ENCODE measurements at regions not wholly inside any gene's neighbourhood (a gene's known extent, or its start where the extent isn't known, plus 50 kb on each side); places are given as distances from the start of the nearest gene placed in this dataset.

DNA sequence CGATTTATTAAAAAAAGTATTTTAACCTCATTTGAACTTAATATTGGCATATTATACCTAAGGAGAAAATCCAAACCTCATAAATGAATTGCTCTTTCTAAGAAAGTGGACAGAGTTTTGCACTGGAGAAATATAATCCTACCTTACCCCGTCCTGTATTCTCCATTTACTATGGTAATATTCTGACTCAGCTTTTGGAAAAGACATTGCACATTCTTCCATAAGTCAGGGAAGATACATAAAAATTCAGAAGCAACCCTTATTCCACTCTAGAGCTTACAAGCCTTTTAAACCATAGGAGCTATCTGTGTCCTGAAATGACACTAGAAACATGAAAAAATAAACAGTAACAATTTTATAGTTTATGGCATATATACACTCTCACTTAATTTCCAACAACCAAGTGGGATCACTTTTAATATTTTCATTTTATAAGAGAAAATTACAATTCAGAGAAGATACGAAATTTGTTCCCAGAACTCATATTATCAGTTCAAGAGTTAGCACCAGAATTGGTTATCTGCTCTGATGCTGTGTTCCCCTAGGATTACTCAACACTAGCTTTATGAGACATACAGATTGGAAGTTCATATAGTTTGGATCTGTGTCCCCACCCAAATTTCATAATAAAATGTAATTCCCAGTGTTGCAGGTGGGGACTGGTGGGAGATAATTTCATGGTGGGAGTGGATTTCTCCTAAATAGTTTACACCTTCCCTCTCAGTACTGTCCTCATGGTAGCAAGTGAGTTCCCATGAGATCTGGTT is 359.4 kb downstream of the ARAP2 start:
- no peak for DNase-seq

- DNase-seq = no peak
Measured at GRCh38 chr4:35897808-35898207, 346.5 kb downstream of the ARAP2 start.

DNA sequence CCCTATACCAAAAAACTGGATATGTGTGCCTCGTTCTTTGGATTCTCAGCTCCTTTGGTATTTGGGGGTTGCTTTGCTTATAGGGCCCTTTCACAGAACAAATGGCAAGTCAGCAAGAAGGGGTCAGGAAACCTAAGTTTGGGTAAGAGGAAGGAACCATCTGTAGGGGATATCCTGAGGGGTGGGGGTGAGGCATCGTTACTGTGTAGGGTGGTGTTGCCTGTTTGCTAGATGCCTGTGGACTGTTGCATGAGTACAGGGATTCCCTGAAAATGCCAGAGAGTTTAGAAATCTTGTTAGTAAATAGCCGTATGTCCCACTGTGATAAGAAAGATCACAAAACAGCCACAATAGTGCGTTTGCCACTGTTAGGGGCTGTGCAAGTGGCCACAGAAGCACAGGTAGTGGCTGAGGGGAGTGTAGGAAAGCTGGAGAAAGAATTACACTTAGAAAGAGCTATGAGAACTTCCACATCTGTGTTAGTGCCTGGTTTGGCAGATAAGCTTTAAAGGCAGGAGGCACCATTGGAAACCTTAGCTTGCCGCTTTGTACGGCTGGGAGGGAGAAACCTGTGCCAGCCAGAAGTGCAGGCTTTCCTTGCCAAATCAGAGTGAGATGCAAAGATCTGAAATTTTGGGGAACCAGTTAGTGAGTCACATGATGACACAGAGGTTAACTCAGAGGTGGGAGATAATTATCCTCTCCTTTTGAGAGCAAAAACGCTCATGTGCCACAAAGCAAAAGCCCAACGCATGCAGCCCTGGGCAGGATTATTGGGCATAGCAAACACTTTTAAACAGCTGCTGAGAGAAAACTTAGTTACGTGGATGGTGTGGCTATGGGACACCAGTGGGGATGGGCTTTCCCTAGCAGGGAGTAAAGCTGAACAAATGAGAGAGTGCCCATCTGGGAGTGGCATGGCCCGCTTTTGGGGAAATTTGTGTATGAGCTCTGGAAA is 343.7 kb downstream of the ARAP2 start:
- DNase-seq = no peak

DNA sequence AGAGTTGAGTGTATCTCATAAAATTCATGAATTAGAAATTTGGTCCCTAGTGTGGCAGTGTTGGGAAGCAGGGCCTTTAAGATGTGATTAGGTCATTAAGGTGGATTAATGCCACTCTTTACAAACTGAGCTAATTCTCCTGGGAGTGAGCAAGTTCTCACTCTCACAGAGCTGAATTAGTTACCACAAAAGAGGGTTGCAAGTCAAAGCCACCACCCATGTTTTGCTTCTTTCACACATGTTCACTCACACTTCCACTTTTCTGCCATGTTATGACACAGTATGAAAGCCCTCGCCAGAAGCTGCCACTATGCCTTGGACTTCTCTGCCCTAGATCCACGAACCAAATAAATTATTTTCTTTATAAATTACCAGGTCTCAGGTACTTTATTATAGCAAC is 332.1 kb downstream of the ARAP2 start:
- DNase-seq = no peak

DNA sequence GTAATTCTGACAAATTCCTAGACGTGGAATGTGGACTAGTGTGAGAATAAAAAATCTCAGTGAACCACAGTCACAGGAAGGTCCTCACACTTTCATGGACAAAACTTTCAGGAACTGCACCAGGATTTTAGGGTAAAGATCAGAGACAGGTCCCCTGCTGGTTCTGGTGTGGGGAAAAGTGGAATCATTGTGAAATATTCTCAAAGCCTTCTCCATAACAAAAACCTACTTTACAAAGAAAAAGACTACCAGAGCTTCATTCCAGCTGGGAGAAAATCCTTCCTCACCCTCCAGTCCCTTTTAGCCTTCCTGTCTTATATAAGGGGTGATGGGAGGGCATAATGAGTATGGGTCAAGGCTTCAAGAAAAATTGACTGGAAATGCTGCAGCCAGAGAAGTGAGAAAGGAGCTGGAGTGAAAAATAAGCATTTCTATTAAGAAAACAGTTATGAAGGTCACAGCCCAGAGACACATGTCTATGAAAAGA is 325.8 kb downstream of the ARAP2 start:
- DNase-seq = no peak

- DNase-seq = no peak
Measured at GRCh38 chr4:35925806-35926205, 318.5 kb downstream of the ARAP2 start.

DNA sequence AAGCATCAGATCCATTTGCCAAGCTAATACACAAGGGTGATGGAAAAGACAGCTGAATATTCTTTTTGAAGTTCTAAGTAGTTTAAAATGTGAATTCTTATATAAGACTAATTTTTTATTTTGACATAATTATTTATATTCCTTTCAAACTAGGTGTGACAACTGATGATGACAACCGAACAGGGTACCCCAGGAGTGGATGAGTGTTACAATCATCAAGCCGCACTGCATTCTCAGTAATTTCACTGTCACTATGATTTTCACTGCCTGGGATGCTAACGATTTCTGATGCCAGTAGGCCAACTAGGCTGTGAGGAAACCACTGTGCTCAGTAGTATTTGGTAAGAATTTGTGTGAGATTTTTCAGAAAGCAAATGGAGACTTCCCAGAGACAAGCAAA is 317.5 kb downstream of the ARAP2 start:
- DNase-seq = no peak

- DNase-seq = no peak
Measured at GRCh38 chr4:35933901-35934300, 310.4 kb downstream of the ARAP2 start.

DNA sequence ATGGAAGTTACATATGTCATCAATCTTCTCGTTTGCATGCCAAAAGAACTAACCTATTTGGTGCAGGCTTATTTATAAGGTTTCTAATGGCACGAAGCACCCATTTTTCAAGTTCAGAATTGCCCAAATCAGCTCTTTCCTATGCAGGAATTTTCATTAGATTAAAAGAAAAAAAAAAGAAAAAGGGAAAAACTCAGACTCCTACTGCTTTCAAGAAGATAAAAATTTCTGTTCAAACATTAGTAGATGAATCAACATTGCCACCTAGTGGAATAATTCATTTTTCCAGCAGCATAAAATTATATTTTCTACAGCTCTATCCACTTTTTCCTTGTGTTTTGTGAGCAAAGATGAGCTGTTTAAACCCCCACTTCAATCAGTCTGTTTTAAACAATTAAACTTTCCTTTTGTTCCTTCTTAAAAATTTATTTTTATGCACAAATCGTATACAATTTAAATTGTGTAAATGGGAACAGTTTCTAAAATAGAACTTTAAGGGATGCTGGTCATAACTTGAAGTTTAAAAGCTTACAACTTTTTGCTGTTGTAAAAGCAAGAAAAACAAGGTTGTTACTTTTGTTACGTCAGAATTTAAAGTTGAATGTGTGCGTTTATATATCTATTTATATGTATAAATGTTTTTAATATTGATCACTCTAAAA is 309.9 kb downstream of the ARAP2 start:
- DNase-seq = peak in 1 of 5 donors; percentile 9

GRCh38 chr4:35938936-35939335 is 305.4 kb downstream of the ARAP2 start:
- DNase-seq = no peak

DNA sequence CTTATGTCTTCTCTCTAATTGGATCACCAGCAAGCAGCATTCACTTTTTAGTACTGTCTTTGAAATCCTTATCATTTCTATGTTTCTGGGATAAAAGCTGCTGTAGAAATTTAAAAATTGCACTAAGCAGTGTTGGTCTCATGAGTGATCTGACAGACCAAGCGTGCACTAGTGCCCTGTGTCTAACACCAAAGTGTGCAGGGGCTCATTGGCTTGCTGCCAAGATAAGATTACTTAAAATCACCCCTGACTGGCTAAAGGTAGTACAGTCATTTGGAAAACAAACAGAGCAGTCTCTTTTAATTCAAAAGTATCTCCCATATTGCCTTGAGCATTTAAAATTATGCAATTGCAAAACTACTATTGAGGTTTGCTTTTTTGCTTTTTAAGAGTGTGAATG is 304.6 kb downstream of the ARAP2 start:
- no peak for DNase-seq

DNA sequence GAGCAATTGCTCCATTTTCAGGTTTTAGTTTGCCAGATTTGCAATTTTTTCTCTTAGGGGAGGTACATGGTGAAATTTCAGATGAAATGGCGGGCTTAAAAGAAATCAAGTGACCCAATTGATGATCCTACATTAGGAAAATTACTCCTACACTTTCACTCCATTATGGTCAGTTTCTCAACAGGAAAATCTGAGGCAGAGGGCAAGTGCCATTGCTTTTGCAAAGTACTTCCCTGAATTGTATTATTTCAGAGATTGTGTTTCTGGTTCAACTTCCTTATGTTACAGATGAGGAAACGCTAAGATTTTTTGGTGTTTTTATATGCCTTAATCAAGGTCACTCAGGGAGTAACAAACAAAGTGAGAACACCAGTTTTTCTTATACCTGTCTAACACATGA is 302.2 kb downstream of the ARAP2 start:
- no peak for DNase-seq

DNA sequence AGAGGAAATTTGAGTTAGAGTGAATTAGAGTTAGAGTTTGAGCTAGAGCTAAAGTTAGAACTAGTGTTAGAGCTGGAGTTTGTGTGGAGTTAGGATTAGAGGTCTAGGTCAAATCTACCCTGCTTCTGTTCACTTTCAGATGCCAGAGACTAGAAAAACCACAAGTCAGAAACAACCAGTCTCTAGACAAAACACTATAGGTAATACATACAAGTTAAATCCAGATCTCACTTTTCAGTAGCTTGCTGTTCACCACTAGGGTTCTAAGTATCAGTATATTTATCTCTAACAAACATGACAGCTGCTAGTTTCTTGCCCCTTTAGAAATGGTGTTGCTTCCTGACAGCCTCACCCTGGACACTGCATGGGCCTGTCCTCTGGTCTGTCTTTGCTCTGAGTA is 300.7 kb downstream of the ARAP2 start:
- no peak for DNase-seq

- DNase-seq = no peak
Measured at GRCh38 chr4:35948171-35948570, 296.1 kb downstream of the ARAP2 start.

GRCh38 chr4:35950442-35950841 is 293.9 kb downstream of the ARAP2 start:
- no peak for DNase-seq

DNA sequence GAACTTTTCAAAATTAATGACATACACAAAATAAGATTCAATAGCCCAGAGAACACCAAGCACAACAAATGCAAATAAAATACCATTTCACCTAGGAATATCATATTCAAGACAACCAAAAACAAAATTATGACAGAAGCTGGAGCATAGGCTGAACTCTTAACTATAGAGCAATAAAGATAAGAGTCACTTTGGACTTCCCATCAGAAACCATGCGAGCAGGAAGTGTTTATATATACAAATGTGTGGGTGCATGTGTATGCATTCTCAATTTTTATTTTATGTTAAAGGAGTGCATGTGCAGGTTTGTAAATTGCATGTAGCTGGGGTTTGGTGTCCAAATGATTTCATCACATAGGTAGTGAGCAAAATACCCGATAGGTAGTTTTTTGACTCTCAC is 291.6 kb downstream of the ARAP2 start:
- no peak for DNase-seq

GRCh38 chr4:35963383-35963782 is 280.9 kb downstream of the ARAP2 start:
- no peak for DNase-seq

DNA sequence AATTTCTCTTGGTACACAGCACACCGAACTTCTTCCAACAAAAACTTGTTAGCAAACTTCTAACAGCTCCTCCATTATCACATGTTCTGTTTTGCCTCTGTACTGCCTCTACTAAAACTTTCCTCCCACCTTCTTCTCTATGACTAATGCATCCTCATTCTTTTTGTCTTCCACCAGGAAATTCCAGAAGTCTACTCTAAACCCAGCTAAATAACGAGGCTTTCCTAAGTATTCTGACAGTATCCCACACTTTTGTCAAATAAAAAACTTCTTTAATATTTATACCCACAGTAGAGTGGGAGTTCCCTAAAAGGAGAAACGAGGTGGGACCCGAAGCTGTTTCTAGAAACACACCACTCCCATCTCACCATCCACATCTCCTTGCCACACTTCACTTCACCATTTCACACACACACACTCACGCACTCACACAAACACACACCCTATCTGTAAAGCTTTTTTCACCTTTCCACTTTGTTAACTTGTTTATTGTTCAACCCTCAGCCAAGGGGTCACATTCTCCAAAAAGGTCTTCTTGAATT is 280.3 kb downstream of the ARAP2 start:
- DNase-seq = no peak

DNA sequence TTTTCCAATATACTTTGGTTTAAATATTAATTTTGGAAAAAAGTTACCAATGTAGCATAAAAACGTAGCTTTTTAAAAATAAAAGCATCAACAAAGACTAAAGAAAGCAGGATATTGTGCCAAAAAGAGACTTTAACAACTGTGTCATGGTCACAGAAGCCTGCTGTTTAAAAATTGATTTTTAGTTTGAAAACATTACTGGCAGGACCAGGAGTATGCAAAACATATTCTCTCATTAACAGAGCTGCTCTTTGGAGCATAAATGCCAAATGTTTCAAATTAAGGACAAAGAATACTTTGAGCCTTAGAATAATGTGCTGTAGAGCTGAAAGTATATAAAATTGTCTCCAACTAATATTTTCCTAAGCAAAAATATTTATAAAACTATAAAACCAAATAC is 279.0 kb downstream of the ARAP2 start:
- no peak for DNase-seq

GRCh38 chr4:35966566-35966965 is 277.7 kb downstream of the ARAP2 start:
- DNase-seq = no peak

DNA sequence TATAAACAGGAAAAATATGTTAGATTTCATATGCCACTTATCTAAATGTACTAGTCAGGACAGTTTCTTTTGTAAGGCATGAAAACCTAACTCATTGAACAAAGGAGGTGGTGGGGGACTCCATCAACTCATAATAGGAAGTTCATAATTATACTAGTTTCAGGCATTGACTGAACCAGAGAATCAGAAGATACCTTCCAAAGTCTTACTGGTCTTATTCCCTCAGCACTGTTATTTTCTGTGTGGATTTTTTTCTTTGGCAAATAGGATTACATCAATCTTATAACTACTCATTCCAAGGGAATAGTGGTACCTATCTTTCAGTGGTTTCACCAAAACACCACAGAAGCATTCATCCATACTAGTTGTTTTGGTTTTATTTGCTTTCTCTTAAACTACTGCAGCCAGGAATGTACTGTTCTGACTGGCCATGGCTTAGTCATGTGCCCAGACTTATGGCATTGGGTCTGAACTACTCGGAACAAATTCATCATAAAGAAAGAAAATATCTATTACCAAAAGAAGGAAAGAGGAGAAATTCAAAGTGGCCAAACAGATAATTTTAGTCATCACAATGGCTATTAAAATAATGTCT is 273.9 kb downstream of the ARAP2 start:
- no peak for DNase-seq

GRCh38 chr4:35972814-35973213 is 271.5 kb downstream of the ARAP2 start:
- DNase-seq = no peak
